ENCODE measurements at regions not wholly inside any gene's neighbourhood (a gene's known extent, or its start where the extent isn't known, plus 50 kb on each side); places are given as distances from the start of the nearest gene placed in this dataset.
"Not testable (repeated sequence)": the region's sequence is repeated elsewhere in the genome, so short reads cannot be mapped to it uniquely, and the experiment has no call there.

DNA sequence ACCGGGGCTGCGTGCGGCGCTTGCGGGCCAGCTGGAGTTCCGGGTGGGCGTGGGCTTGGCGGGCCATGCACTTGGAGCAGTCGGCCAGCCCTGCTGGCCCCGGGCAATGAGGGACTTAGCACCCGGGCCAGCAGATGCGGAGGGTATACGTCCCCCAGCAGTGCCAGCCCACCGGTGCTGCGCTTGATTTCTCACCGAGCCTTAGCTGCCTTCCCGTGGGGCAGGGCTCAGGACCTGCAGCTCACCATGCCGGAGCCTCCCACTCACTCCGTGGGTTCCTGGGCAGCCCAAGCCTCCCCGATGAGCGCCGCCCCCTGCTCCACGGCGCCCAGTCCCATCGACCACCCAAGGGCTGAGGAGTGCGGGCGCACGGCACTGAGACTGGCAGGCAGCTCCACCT, 51.4 kb upstream of the INPP4B start:
- not testable (repeated sequence) for H3K4me3 Mint-ChIP-seq; H3K27ac ChIP-seq (ENCODE audit: insufficient read depth, low read length, poor library complexity, severe bottlenecking); ATAC-seq (ENCODE audit: low read depth in 2 of 2); H3K9me3 ChIP-seq (ENCODE audit: control insufficient read depth in 2 of 2, low read length in 2 of 2); H3K36me3 ChIP-seq (ENCODE audit: control insufficient read depth, insufficient read depth, low read length); H3K27me3 Mint-ChIP-seq; H3K4me1 ChIP-seq (ENCODE audit: control insufficient read depth, insufficient read depth, low read length, poor library complexity, severe bottlenecking); H3K4me1 Mint-ChIP-seq; H3K36me3 Mint-ChIP-seq; DNase-seq; H3K27me3 ChIP-seq (ENCODE audit: control insufficient read depth, insufficient read depth, low read length); H3K27ac Mint-ChIP-seq; H3K4me3 ChIP-seq (ENCODE audit: low read depth, low read length)
- H3K9me3 Mint-ChIP-seq = peaks cover 0 to 21% (median 6%) of the 10 kb centered on the region in 7 donors

- DNase-seq (no peak), ATAC-seq (ENCODE audit: low read depth in 2 of 2) (no peak)
- peaks cover 0 to under 1% of the 10 kb centered on the region in 2 experiments for H3K9me3 ChIP-seq (ENCODE audit: control insufficient read depth in 2 of 2, low read length in 2 of 2)
- no peaks in the 10 kb centered on the region for H3K4me1 Mint-ChIP-seq
- no peaks in the 10 kb centered on the region for H3K27me3 ChIP-seq (ENCODE audit: control insufficient read depth, insufficient read depth, low read length)
- no peak overlapping the region for H3K27ac Mint-ChIP-seq
- H3K36me3 ChIP-seq (ENCODE audit: control insufficient read depth, insufficient read depth, low read length) = no peaks in the 10 kb centered on the region
- no peaks in the 10 kb centered on the region for H3K36me3 Mint-ChIP-seq
- peaks cover 8% of the 10 kb centered on the region for H3K27me3 Mint-ChIP-seq
- H3K4me1 ChIP-seq (ENCODE audit: control insufficient read depth, insufficient read depth, low read length, poor library complexity, severe bottlenecking) = no peaks in the 10 kb centered on the region
- H3K27ac ChIP-seq (ENCODE audit: insufficient read depth, low read length, poor library complexity, severe bottlenecking) = no peak overlapping the region
- H3K9me3 Mint-ChIP-seq = peaks cover 0 to 5% (median 2%) of the 10 kb centered on the region in 7 donors
- no peak overlapping the region for H3K4me3 ChIP-seq (ENCODE audit: low read depth, low read length)
- H3K4me3 Mint-ChIP-seq = no peak overlapping the region
Measured at GRCh38 chr4:142900622-142901021, 54.5 kb upstream of the INPP4B start.

GRCh38 chr4:142901166-142901662, 55.1 kb upstream of the INPP4B start:
- no peaks in the 10 kb centered on the region for H3K36me3 ChIP-seq (ENCODE audit: control insufficient read depth, insufficient read depth, low read length)
- H3K27ac Mint-ChIP-seq = no peak overlapping the region
- no peak for ATAC-seq (ENCODE audit: low read depth in 2 of 2)
- DNase-seq = no peak
- H3K4me3 Mint-ChIP-seq = no peak overlapping the region
- no peak overlapping the region for H3K4me3 ChIP-seq (ENCODE audit: low read depth, low read length)
- peaks cover 10% of the 10 kb centered on the region for H3K27me3 Mint-ChIP-seq
- H3K9me3 ChIP-seq (ENCODE audit: control insufficient read depth in 2 of 2, low read length in 2 of 2) = no peaks in the 10 kb centered on the region
- no peaks in the 10 kb centered on the region for H3K4me1 Mint-ChIP-seq
- H3K27me3 ChIP-seq (ENCODE audit: control insufficient read depth, insufficient read depth, low read length) = no peaks in the 10 kb centered on the region
- no peak overlapping the region for H3K27ac ChIP-seq (ENCODE audit: insufficient read depth, low read length, poor library complexity, severe bottlenecking)
- peaks cover 0 to 5% (median 2%) of the 10 kb centered on the region in 7 donors for H3K9me3 Mint-ChIP-seq
- H3K4me1 ChIP-seq (ENCODE audit: control insufficient read depth, insufficient read depth, low read length, poor library complexity, severe bottlenecking) = no peaks in the 10 kb centered on the region
- H3K36me3 Mint-ChIP-seq = no peaks in the 10 kb centered on the region

DNA sequence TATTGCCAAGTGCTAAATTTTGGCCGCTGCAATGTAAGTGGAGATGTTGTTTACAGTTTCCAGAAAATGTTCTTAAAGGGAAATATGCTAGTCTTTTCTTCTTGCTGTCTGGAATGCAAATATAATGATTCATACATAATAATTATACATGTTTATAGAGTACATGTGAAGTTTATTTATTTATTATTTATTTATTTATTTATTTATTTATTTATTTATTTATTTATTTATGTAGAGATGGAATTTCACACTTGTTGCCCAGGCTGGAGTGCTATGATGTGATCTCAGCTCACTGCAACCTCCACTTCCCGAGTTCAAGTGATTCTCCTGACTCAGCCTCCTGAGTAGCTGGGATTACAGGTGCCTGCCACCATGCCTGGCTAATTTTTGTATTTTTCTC, 57.5 kb upstream of the INPP4B start:
- H3K4me1 ChIP-seq (ENCODE audit: control insufficient read depth, insufficient read depth, low read length, poor library complexity, severe bottlenecking); H3K36me3 Mint-ChIP-seq; H3K36me3 ChIP-seq (ENCODE audit: control insufficient read depth, insufficient read depth, low read length); H3K4me1 Mint-ChIP-seq; H3K27me3 ChIP-seq (ENCODE audit: control insufficient read depth, insufficient read depth, low read length); H3K27ac ChIP-seq (ENCODE audit: insufficient read depth, low read length, poor library complexity, severe bottlenecking); H3K9me3 Mint-ChIP-seq; ATAC-seq (ENCODE audit: low read depth in 2 of 2); H3K4me3 ChIP-seq (ENCODE audit: low read depth, low read length); DNase-seq; H3K9me3 ChIP-seq (ENCODE audit: control insufficient read depth in 2 of 2, low read length in 2 of 2); H3K4me3 Mint-ChIP-seq; H3K27ac Mint-ChIP-seq: not testable (repeated sequence)
- peaks cover 17% of the 10 kb centered on the region for H3K27me3 Mint-ChIP-seq

GRCh38 chr4:142909908-142910307, 63.8 kb upstream of the INPP4B start:
- H3K27ac Mint-ChIP-seq = no peak overlapping the region
- Histone ChIP-seq H3K9me3 (ENCODE audit: control insufficient read depth in 2 of 2, low read length in 2 of 2) (no peaks in the 10 kb centered on the region), H3K4me1 (ENCODE audit: control insufficient read depth, insufficient read depth, low read length, poor library complexity, severe bottlenecking) (no peaks in the 10 kb centered on the region), H3K4me3 (ENCODE audit: low read depth, low read length) (no peak overlapping the region), H3K27me3 (ENCODE audit: control insufficient read depth, insufficient read depth, low read length) (peaks cover 4% of the 10 kb centered on the region), H3K27ac (ENCODE audit: insufficient read depth, low read length, poor library complexity, severe bottlenecking) (no peak overlapping the region), H3K36me3 (ENCODE audit: control insufficient read depth, insufficient read depth, low read length) (no peaks in the 10 kb centered on the region)
- H3K4me3 Mint-ChIP-seq = no peak overlapping the region
- ATAC-seq (ENCODE audit: low read depth in 2 of 2) (no peak), DNase-seq (no peak)
- H3K9me3 Mint-ChIP-seq = peaks cover 0 to 6% (median 2%) of the 10 kb centered on the region in 7 donors
- H3K27me3 Mint-ChIP-seq = peaks cover 23% of the 10 kb centered on the region
- H3K4me1 Mint-ChIP-seq = peaks cover 0 to 5% (median 0%) of the 10 kb centered on the region in 4 donors
- no peaks in the 10 kb centered on the region for H3K36me3 Mint-ChIP-seq

DNA sequence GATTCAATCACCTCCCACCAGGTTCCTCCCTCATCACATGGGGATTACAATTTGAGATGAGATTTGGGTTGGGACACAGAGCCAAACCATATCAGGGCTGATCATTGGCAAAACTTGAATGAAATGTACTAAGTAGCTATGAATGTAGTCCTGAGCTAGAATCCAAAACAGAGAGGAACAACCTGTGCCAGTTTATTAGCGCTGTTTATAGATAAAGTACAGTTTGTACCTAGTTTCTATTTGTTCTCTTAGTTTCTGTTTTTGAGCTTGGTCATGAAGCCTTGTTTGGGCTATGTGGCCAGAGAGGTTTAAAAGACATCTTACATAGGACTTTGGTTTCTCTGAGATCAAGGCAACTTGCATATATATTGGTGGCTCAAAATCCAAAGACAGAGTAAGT, 66.9 kb upstream of the INPP4B start:
- peaks cover 0 to 7% (median 0%) of the 10 kb centered on the region in 7 donors for H3K9me3 Mint-ChIP-seq
- H3K4me3 Mint-ChIP-seq = no peak overlapping the region
- peaks cover 0 to 5% (median 0%) of the 10 kb centered on the region in 4 donors for H3K4me1 Mint-ChIP-seq
- no peak for ATAC-seq (ENCODE audit: low read depth in 2 of 2)
- no peaks in the 10 kb centered on the region for H3K36me3 Mint-ChIP-seq
- H3K27ac Mint-ChIP-seq = no peak overlapping the region
- H3K27ac ChIP-seq (ENCODE audit: insufficient read depth, low read length, poor library complexity, severe bottlenecking) = no peak overlapping the region
- H3K36me3 ChIP-seq (ENCODE audit: control insufficient read depth, insufficient read depth, low read length) = no peaks in the 10 kb centered on the region
- peaks cover 11% of the 10 kb centered on the region for H3K27me3 Mint-ChIP-seq
- no peak overlapping the region for H3K4me3 ChIP-seq (ENCODE audit: low read depth, low read length)
- H3K4me1 ChIP-seq (ENCODE audit: control insufficient read depth, insufficient read depth, low read length, poor library complexity, severe bottlenecking) = no peaks in the 10 kb centered on the region
- no peak for DNase-seq
- no peaks in the 10 kb centered on the region for H3K9me3 ChIP-seq (ENCODE audit: control insufficient read depth in 2 of 2, low read length in 2 of 2)
- peaks cover 4% of the 10 kb centered on the region for H3K27me3 ChIP-seq (ENCODE audit: control insufficient read depth, insufficient read depth, low read length)

- Mint-ChIP-seq H3K4me3 (no peak overlapping the region), H3K9me3 (peaks cover 0 to 6% (median 0%) of the 10 kb centered on the region in 7 donors), H3K27ac (no peak overlapping the region), H3K4me1 (peaks cover 0 to 5% (median 0%) of the 10 kb centered on the region in 4 donors), H3K27me3 (peaks cover 9% of the 10 kb centered on the region), H3K36me3 (no peaks in the 10 kb centered on the region)
- no peaks in the 10 kb centered on the region for H3K4me1 ChIP-seq (ENCODE audit: control insufficient read depth, insufficient read depth, low read length, poor library complexity, severe bottlenecking)
- H3K9me3 ChIP-seq (ENCODE audit: control insufficient read depth in 2 of 2, low read length in 2 of 2) = no peaks in the 10 kb centered on the region
- ATAC-seq (ENCODE audit: low read depth in 2 of 2) (no peak), DNase-seq (no peak)
- no peaks in the 10 kb centered on the region for H3K36me3 ChIP-seq (ENCODE audit: control insufficient read depth, insufficient read depth, low read length)
- no peak overlapping the region for H3K4me3 ChIP-seq (ENCODE audit: low read depth, low read length)
- no peak overlapping the region for H3K27ac ChIP-seq (ENCODE audit: insufficient read depth, low read length, poor library complexity, severe bottlenecking)
- peaks cover 4% of the 10 kb centered on the region for H3K27me3 ChIP-seq (ENCODE audit: control insufficient read depth, insufficient read depth, low read length)
Measured at GRCh38 chr4:142913461-142914030, 67.4 kb upstream of the INPP4B start.

DNA sequence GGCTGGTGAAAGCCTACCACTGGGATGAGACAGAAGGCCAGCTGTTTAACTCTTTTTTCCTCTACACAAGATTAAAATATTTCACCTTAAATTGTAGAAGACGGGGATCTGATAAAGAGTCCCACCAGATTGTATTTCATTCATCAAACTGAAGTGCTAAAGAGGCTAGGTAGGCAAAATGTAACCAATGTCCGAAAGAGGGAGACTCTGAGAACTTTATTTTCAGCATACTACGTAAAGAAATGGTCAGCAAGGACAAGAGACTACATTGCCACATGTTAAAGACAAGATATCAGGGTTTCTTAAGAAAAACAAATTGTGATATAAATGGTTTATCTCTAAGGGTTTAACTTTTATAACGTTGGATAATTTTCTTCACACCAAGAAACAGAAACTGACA, 71.6 kb upstream of the INPP4B start:
- no peak for ATAC-seq (ENCODE audit: low read depth in 2 of 2)
- no peak for DNase-seq
- peaks cover 0 to 5% (median 0%) of the 10 kb centered on the region in 7 donors for H3K9me3 Mint-ChIP-seq
- H3K4me3 Mint-ChIP-seq = no peak overlapping the region
- H3K4me1 ChIP-seq (ENCODE audit: control insufficient read depth, insufficient read depth, low read length, poor library complexity, severe bottlenecking) = no peaks in the 10 kb centered on the region
- H3K27ac ChIP-seq (ENCODE audit: insufficient read depth, low read length, poor library complexity, severe bottlenecking) = no peak overlapping the region
- H3K27ac Mint-ChIP-seq = no peak overlapping the region
- H3K4me1 Mint-ChIP-seq = no peaks in the 10 kb centered on the region
- no peaks in the 10 kb centered on the region for H3K9me3 ChIP-seq (ENCODE audit: control insufficient read depth in 2 of 2, low read length in 2 of 2)
- no peaks in the 10 kb centered on the region for H3K36me3 ChIP-seq (ENCODE audit: control insufficient read depth, insufficient read depth, low read length)
- no peak overlapping the region for H3K4me3 ChIP-seq (ENCODE audit: low read depth, low read length)
- H3K36me3 Mint-ChIP-seq = no peaks in the 10 kb centered on the region
- no peaks in the 10 kb centered on the region for H3K27me3 ChIP-seq (ENCODE audit: control insufficient read depth, insufficient read depth, low read length)
- H3K27me3 Mint-ChIP-seq = no peaks in the 10 kb centered on the region

All from CD4-positive, CD25-positive, alpha-beta regulatory T cell (primary cell).